H9 (cell line): ENCODE measurements at regions not wholly inside any gene's neighbourhood (a gene's known extent, or its start where the extent isn't known, plus 50 kb on each side); places are given as distances from the start of the nearest gene placed in this dataset.

Experiments used
- DNase-seq: peaks from one replicate; pipeline ENCODE4 v3.0.0-alpha.2; 2017
- H2AFZ ChIP-seq: one replicate; pipeline ENCODE4 v1.6.1; 2013; ENCODE audit warnings: mild to moderate bottlenecking, low read length, control low read depth, moderate library complexity
- H2AK5ac ChIP-seq: 2 replicates; pipeline ENCODE4 v1.6.1; 2013; ENCODE audit warnings: low read length, control low read depth, mixed read lengths; ENCODE audit not compliant: insufficient read length
- H2BK120ac ChIP-seq: one replicate; pipeline ENCODE4 v1.6.1; 2013; ENCODE audit warnings: low read depth, mild to moderate bottlenecking, low read length, control low read depth, inconsistent platforms; ENCODE audit not compliant: poor library complexity, severe bottlenecking
- H2BK12ac ChIP-seq: 2 replicates; pipeline ENCODE4 v1.6.1; 2013; ENCODE audit warnings: low read length, control low read depth, mixed read lengths, low read depth; ENCODE audit not compliant: insufficient read length
- H2BK15ac ChIP-seq: 2 replicates; pipeline ENCODE4 v1.6.1; 2013; ENCODE audit warnings: low read depth, low read length, control low read depth
- H2BK20ac ChIP-seq: one replicate; pipeline ENCODE4 v1.6.1; 2013; ENCODE audit warnings: low read depth, mild to moderate bottlenecking, low read length, control low read depth, inconsistent platforms; ENCODE audit not compliant: poor library complexity, severe bottlenecking
- H2BK5ac ChIP-seq: 2 replicates; pipeline ENCODE4 v1.6.1; 2013; ENCODE audit warnings: low read length, control low read depth, mixed read lengths; ENCODE audit not compliant: insufficient read length
- H3K14ac ChIP-seq: 2 replicates; pipeline ENCODE4 v1.6.1; 2013; ENCODE audit warnings: low read length, control low read depth; ENCODE audit not compliant: insufficient read depth
- H3K18ac ChIP-seq: 2 replicates; pipeline ENCODE4 v1.6.1; 2013; ENCODE audit warnings: low read depth, mild to moderate bottlenecking, mixed read lengths, low read length, control low read depth; ENCODE audit not compliant: insufficient read length
- H3K23ac ChIP-seq: 2 replicates; pipeline ENCODE4 v1.6.1; 2013; ENCODE audit warnings: low read length, control low read depth, mixed read lengths, low read depth; ENCODE audit not compliant: insufficient read length
- H3K23me2 ChIP-seq: 2 replicates; pipeline ENCODE4 v1.6.1; 2013; ENCODE audit warnings: low read depth, mild to moderate bottlenecking, mixed read lengths, low read length, control low read depth; ENCODE audit not compliant: insufficient read length, poor library complexity, severe bottlenecking
- H3K27ac ChIP-seq: 2 replicates; pipeline ENCODE4 v1.5.1; 2013; ENCODE audit warnings: low read length, control low read depth, mixed read lengths, low read depth; ENCODE audit not compliant: insufficient read length
- H3K27me3 ChIP-seq: 2 replicates; pipeline ENCODE4 v1.6.1; 2013; ENCODE audit warnings: low read length, control low read depth, inconsistent platforms; ENCODE audit not compliant: insufficient read depth
- H3K4ac ChIP-seq: 2 replicates; pipeline ENCODE4 v1.6.1; 2013; ENCODE audit warnings: low read depth, mild to moderate bottlenecking, control low read depth, inconsistent platforms, low read length, moderate library complexity
- H3K4me1 ChIP-seq: 2 replicates; pipeline ENCODE4 v1.6.1; 2013; ENCODE audit warnings: low read length, control low read depth, inconsistent platforms; ENCODE audit not compliant: insufficient read depth
- H3K4me2 ChIP-seq: 2 replicates; pipeline ENCODE4 v1.6.1; 2013; ENCODE audit warnings: low read length, control low read depth, mixed read lengths; ENCODE audit not compliant: insufficient read length, insufficient read depth
- H3K56ac ChIP-seq: 2 replicates; pipeline ENCODE4 v1.6.1; 2013; ENCODE audit warnings: low read depth, mild to moderate bottlenecking, mixed read lengths, low read length, control low read depth; ENCODE audit not compliant: insufficient read length
- H3K79me1 ChIP-seq: 2 replicates; pipeline ENCODE4 v1.6.1; 2013; ENCODE audit warnings: low read depth, mild to moderate bottlenecking, moderate library complexity, low read length, control low read depth, inconsistent platforms; ENCODE audit not compliant: insufficient read depth, poor library complexity, severe bottlenecking
- H3K79me2 ChIP-seq: 2 replicates; pipeline ENCODE4 v1.6.1; 2013; ENCODE audit warnings: low read length, control low read depth, inconsistent platforms; ENCODE audit not compliant: insufficient read depth
- H3K9ac ChIP-seq: 2 replicates; pipeline ENCODE4 v1.6.1; 2013; ENCODE audit warnings: low read length, control low read depth, mixed read lengths; ENCODE audit not compliant: insufficient read length; ENCODE audit errors: extremely low read depth
- H3K9me3 ChIP-seq: one replicate; pipeline ENCODE4 v1.6.1; 2013; ENCODE audit warnings: low read depth, low read length, inconsistent platforms; ENCODE audit not compliant: control insufficient read depth
- H3T11ph ChIP-seq: one replicate; pipeline ENCODE4 v1.6.1; 2013; ENCODE audit warnings: mild to moderate bottlenecking, low read length, control low read depth, inconsistent platforms
- H4K20me1 ChIP-seq: one replicate; pipeline ENCODE4 v1.6.1; 2013; ENCODE audit not compliant: control insufficient read depth, insufficient read length, insufficient read depth
- H4K5ac ChIP-seq: 2 replicates; pipeline ENCODE4 v1.6.1; 2013; ENCODE audit warnings: low read depth, mild to moderate bottlenecking, mixed read lengths, low read length, control low read depth; ENCODE audit not compliant: insufficient read length
- H4K8ac ChIP-seq: replicated peaks from 2 replicates; pipeline ENCODE4 v1.6.1; 2013; ENCODE audit warnings: low read length, control low read depth, mixed read lengths, low read depth; ENCODE audit not compliant: insufficient read length
- H4K91ac ChIP-seq: 2 replicates; pipeline ENCODE4 v1.6.1; 2013; ENCODE audit warnings: low read depth, mild to moderate bottlenecking, moderate library complexity, mixed read lengths, low read length, control low read depth; ENCODE audit not compliant: insufficient read length
- H3K27ac Mint-ChIP-seq, 3 experiments: 2 replicates in 2 of 3; 3 replicates in 1 of 3; pipeline ENCODE4 v1.8.0; 2020 to 2021; ENCODE audit warnings: mixed read lengths in 3 of 3, mild to moderate bottlenecking in 1 of 3, moderate library complexity in 1 of 3
- H3K27me3 Mint-ChIP-seq: 2 replicates; pipeline ENCODE4 v1.8.0; 2021; ENCODE audit warnings: low read depth, mild to moderate bottlenecking, moderate library complexity, mixed read lengths
- H3K36me3 Mint-ChIP-seq, 3 experiments: 2 replicates in 2 of 3; 3 replicates in 1 of 3; pipeline ENCODE4 v1.8.0; 2020 to 2021; ENCODE audit warnings: low read depth in 3 of 3, mixed read lengths in 3 of 3; ENCODE audit not compliant: insufficient read depth in 1 of 3
- H3K4me1 Mint-ChIP-seq, 2 experiments: 2 replicates each; pipeline ENCODE4 v1.8.0; 2020; ENCODE audit warnings: mixed read lengths in 2 of 2
- H3K4me3 Mint-ChIP-seq, 2 experiments: 2 replicates in 1 of 2; 3 replicates in 1 of 2; pipeline ENCODE4 v1.8.0; 2020 to 2021; ENCODE audit warnings: mild to moderate bottlenecking in 2 of 2, mixed read lengths in 2 of 2, moderate library complexity in 1 of 2
- H3K9me3 Mint-ChIP-seq, 2 experiments: 2 replicates in 1 of 2; 3 replicates in 1 of 2; pipeline ENCODE4 v1.8.0; 2020; ENCODE audit warnings: mild to moderate bottlenecking in 2 of 2, mixed read lengths in 2 of 2, moderate library complexity in 1 of 2
- WGBS: extraction: QIAGEN DNeasy Blood & Tissue Kit; methylation state at CpG from one replicate; pipeline ENCODE4 v1.1.7; 2013; ENCODE audit warnings: missing lambda C conversion rate, low lambda C conversion rate, mixed read lengths; ENCODE audit not compliant: insufficient read length; ENCODE audit errors: extremely low coverage; 5-methylcytosine and 5-hydroxymethylcytosine counted together
- TF ChIP-seq, protein P1 (sequence below): fragments of 200-600 bp; sonication (generic); conservative IDR thresholded peaks from 3 replicates; pipeline ENCODE4 v1.8.0; 2021; ENCODE audit warnings: antibody characterized with exemption, mild to moderate bottlenecking

DNA sequence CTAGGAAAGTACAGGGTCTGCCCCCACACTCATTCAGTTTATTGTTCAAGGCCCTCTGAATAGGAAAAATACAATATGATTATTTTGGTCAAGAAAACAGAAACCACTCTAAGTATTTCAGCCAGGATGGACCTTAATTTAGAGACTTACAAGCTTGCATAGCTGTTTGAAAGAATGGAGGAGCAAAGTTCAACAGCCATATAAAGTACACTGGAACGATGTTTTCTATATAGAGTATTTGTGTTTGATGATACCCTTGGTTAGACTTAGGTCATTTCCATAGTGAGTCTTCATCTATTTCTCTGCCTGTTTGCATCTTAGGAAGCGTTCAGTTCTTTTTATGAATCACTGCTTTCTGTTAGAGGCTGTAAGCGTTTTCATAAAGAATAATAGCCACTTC is 366.2 kb downstream of the NUP35 start:
- no peaks in the 10 kb centered on the region for H3K27me3 Mint-ChIP-seq
- no peaks in the 10 kb centered on the region for H3K36me3 Mint-ChIP-seq
- no peak overlapping the region for H2BK120ac ChIP-seq
- no peak overlapping the region for H3K4me2 ChIP-seq
- H3K9me3 Mint-ChIP-seq = no peaks in the 10 kb centered on the region
- H3K79me1 ChIP-seq = no peaks in the 10 kb centered on the region
- H4K20me1 ChIP-seq = no peaks in the 10 kb centered on the region
- no peak overlapping the region for H3K56ac ChIP-seq
- H3K4me1 ChIP-seq = peaks cover under 1% of the 10 kb centered on the region; the same call in 1 of the 2 replicates
- no peak overlapping the region for H3K14ac ChIP-seq
- TF ChIP-seq, protein P1, sequence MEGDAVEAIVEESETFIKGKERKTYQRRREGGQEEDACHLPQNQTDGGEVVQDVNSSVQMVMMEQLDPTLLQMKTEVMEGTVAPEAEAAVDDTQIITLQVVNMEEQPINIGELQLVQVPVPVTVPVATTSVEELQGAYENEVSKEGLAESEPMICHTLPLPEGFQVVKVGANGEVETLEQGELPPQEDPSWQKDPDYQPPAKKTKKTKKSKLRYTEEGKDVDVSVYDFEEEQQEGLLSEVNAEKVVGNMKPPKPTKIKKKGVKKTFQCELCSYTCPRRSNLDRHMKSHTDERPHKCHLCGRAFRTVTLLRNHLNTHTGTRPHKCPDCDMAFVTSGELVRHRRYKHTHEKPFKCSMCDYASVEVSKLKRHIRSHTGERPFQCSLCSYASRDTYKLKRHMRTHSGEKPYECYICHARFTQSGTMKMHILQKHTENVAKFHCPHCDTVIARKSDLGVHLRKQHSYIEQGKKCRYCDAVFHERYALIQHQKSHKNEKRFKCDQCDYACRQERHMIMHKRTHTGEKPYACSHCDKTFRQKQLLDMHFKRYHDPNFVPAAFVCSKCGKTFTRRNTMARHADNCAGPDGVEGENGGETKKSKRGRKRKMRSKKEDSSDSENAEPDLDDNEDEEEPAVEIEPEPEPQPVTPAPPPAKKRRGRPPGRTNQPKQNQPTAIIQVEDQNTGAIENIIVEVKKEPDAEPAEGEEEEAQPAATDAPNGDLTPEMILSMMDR = no peak
- H2BK5ac ChIP-seq = no peak overlapping the region
- no peaks in the 10 kb centered on the region for H3K27me3 ChIP-seq
- no peak overlapping the region for H2BK12ac ChIP-seq
- no peak overlapping the region for H2AK5ac ChIP-seq
- H3T11ph ChIP-seq = no peak overlapping the region
- no peak overlapping the region for H3K4ac ChIP-seq
- H3K4me3 Mint-ChIP-seq = no peak overlapping the region
- H4K8ac ChIP-seq = no peak overlapping the region
- H4K5ac ChIP-seq = no peak overlapping the region
- no CpG with 5 or more reads among the region's 3 CpGs for WGBS
- H3K27ac ChIP-seq = no peak overlapping the region
- H2AFZ ChIP-seq = no peak overlapping the region
- H3K4me1 Mint-ChIP-seq = peaks cover 5 to 16% of the 10 kb centered on the region in 2 experiments
- H3K9ac ChIP-seq = no peak overlapping the region
- no peak overlapping the region for H3K23ac ChIP-seq
- no peaks in the 10 kb centered on the region for H3K23me2 ChIP-seq
- no peaks in the 10 kb centered on the region for H3K79me2 ChIP-seq
- no peak overlapping the region for H2BK20ac ChIP-seq
- H3K9me3 ChIP-seq = no peaks in the 10 kb centered on the region
- no peak for DNase-seq
- no peak overlapping the region for H2BK15ac ChIP-seq
- H3K18ac ChIP-seq = no peak overlapping the region
- no peak overlapping the region for H3K27ac Mint-ChIP-seq
- H4K91ac ChIP-seq = no peak overlapping the region
